Hepatocyte (in vitro differentiated cells): ENCODE measurements at regions not wholly inside any gene's neighbourhood (a gene's known extent, or its start where the extent isn't known, plus 50 kb on each side); places are given as distances from the start of the nearest gene placed in this dataset.

Source experiments
- DNase-seq: peaks from one replicate; pipeline ENCODE4 v3.0.0-alpha.2; 2016; ENCODE audit warnings: low spot score
- H2AFZ ChIP-seq: fragments of 200-600 bp; sonication (generic); 2 replicates; pipeline ENCODE4 v1.6.0; 2016; ENCODE audit warnings: antibody characterized with exemption, mild to moderate bottlenecking
- H3K27ac ChIP-seq: fragments of 200-600 bp; sonication (generic); 2 replicates; pipeline ENCODE4 v1.5.1; 2016; ENCODE audit warnings: mild to moderate bottlenecking
- H3K27me3 ChIP-seq: fragments of 200-600 bp; sonication (generic); 2 replicates; pipeline ENCODE4 v1.6.1; 2016
- H3K36me3 ChIP-seq: fragments of 200-600 bp; sonication (generic); replicated peaks from 2 replicates; pipeline ENCODE4 v1.5.1; 2016; ENCODE audit warnings: low read depth; ENCODE audit not compliant: insufficient read depth
- H3K4me1 ChIP-seq: fragments of 200-600 bp; sonication (generic); 2 replicates; pipeline ENCODE4 v1.5.1; 2016; ENCODE audit warnings: mild to moderate bottlenecking, moderate library complexity; ENCODE audit not compliant: insufficient read depth
- H3K4me2 ChIP-seq: fragments of 200-600 bp; sonication (generic); 2 replicates; pipeline ENCODE4 v1.6.0; 2016
- H3K4me3 ChIP-seq: fragments of 200-600 bp; sonication (generic); 2 replicates; pipeline ENCODE4 v1.5.1; 2016; ENCODE audit warnings: mild to moderate bottlenecking
- H3K79me2 ChIP-seq: fragments of 200-600 bp; sonication (generic); 2 replicates; pipeline ENCODE4 v1.6.0; 2017; ENCODE audit warnings: mild to moderate bottlenecking
- H3K9me2 ChIP-seq: fragments of 200-600 bp; sonication (generic); replicated peaks from 2 replicates; pipeline ENCODE4 v1.6.0; 2017; ENCODE audit warnings: mild to moderate bottlenecking; ENCODE audit not compliant: insufficient read depth
- H3K9me3 ChIP-seq: fragments of 200-600 bp; sonication (generic); 2 replicates; pipeline ENCODE4 v1.5.1; 2016; ENCODE audit warnings: low read depth, mild to moderate bottlenecking
- H4K20me1 ChIP-seq: fragments of 200-600 bp; sonication (generic); 2 replicates; pipeline ENCODE4 v1.6.0; 2016; ENCODE audit warnings: mild to moderate bottlenecking; ENCODE audit not compliant: insufficient read depth, poor library complexity, severe bottlenecking
- EZH2 ChIP-seq: fragments of 200-600 bp; sonication (generic); IDR thresholded peaks from 2 replicates; pipeline ENCODE4 v1.6.1; 2016; ENCODE audit warnings: antibody characterized with exemption, mild to moderate bottlenecking, borderline replicate concordance
- EZH2phosphoT487 ChIP-seq: fragments of 200-600 bp; sonication (generic); IDR thresholded peaks from one replicate; pipeline ENCODE4 v1.6.1; 2018; ENCODE audit warnings: antibody characterized with exemption, mild to moderate bottlenecking, low read depth, moderate library complexity; ENCODE audit not compliant: unreplicated experiment, severe bottlenecking
- WGBS: methylation state at CpG from one replicate; pipeline ENCODE4 v1.1.6; 2016; ENCODE audit warnings: low lambda C conversion rate; ENCODE audit errors: missing lambda C conversion rate; 5-methylcytosine and 5-hydroxymethylcytosine counted together
- TF ChIP-seq, protein P1 (sequence below): fragments of 200-600 bp; sonication (generic); IDR thresholded peaks from 2 replicates; pipeline ENCODE4 v1.5.1; 2016; ENCODE audit warnings: antibody characterized with exemption, mild to moderate bottlenecking; ENCODE audit not compliant: poor library complexity

DNA sequence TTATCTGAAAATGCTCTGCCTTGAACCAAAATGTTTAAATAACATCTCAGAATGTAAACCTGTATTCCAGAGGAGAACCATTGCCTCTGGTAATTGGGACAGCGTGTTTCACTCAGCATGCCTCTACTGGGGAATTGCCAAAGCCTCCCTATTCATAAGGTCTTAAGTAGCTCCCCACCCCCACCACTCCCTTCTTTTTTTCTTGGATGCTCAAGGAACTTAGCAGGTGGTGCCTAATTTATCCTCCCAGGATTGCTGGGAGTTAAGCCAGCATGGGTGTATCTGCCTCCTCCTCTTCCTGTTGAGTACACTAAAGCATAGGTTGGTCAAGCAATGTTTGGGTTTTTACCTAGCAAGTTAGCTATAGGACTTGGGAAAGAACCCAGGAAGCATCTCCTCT lies 220.2 kb downstream of the DMAC1 start:
- H3K79me2 ChIP-seq: no peaks in the 10 kb centered on the region
- no peak overlapping the region for H3K4me3 ChIP-seq
- H4K20me1 ChIP-seq: no peaks in the 10 kb centered on the region
- H3K36me3 ChIP-seq: no peaks in the 10 kb centered on the region
- WGBS: 88% methylated on average over 1 of the region's 1 CpG
- TF ChIP-seq EZH2phosphoT487 (no peak), EZH2 (no peak)
- TF ChIP-seq, protein P1, sequence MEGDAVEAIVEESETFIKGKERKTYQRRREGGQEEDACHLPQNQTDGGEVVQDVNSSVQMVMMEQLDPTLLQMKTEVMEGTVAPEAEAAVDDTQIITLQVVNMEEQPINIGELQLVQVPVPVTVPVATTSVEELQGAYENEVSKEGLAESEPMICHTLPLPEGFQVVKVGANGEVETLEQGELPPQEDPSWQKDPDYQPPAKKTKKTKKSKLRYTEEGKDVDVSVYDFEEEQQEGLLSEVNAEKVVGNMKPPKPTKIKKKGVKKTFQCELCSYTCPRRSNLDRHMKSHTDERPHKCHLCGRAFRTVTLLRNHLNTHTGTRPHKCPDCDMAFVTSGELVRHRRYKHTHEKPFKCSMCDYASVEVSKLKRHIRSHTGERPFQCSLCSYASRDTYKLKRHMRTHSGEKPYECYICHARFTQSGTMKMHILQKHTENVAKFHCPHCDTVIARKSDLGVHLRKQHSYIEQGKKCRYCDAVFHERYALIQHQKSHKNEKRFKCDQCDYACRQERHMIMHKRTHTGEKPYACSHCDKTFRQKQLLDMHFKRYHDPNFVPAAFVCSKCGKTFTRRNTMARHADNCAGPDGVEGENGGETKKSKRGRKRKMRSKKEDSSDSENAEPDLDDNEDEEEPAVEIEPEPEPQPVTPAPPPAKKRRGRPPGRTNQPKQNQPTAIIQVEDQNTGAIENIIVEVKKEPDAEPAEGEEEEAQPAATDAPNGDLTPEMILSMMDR: no peak
- H3K4me1 ChIP-seq: no peaks in the 10 kb centered on the region
- H3K27me3 ChIP-seq: no peaks in the 10 kb centered on the region
- no peak for DNase-seq
- no peaks in the 10 kb centered on the region for H3K9me3 ChIP-seq
- H3K9me2 ChIP-seq: no peaks in the 10 kb centered on the region
- H3K4me2 ChIP-seq: no peak overlapping the region
- H3K27ac ChIP-seq: no peak overlapping the region
- no peak overlapping the region for H2AFZ ChIP-seq

DNA sequence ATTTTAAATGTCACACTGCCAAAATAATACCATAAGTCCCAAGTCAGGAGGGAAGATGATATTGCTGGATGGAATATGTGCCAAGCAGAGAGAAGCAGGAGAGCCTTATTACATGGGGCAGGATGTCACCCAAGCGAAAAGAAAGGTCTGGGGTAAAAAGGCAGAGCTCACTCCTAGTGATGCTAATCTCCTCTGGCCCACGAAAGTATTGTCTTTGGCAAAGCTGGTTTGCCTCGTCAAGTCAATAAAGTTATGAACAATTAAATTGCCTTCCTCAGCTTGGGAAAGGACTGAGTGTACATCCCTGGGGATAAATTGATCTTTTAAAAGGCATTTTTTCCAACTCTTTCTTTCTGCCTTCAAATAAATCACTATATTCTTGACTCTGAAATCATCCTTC lies 220.6 kb downstream of the DMAC1 start:
- WGBS: 70% methylated on average over 3 of the region's 3 CpGs
- no peak for DNase-seq

DNA sequence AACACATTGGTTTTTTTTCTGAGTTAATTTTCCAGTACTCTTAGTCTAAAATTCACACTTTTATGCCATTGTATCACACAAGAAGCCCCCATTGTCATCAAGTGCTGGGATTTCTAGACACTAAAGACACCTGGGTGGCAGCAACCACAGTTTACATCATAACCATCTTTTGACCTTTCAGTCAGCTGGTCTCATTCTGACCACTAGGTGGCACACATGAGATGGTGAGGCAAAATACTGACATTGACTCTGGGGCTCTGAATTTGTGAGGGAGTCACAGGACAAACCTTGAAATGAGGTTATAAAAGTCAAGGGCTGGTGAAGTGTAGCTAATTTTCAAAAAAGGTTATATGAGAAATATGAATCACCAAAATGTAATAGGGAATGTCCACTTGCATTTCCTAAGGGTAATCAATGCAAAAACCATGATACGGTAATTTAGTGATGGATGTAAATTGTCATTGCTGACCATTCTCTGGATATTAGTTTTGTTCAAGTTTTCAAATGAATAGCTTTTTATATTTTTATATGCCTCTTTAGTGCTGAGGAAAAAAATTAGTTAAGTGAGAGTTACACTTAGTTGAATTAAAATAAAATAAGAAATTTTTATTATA lies 229.4 kb downstream of the DMAC1 start:
- Histone ChIP-seq H3K79me2 (no peaks in the 10 kb centered on the region), H3K4me2 (no peak overlapping the region), H4K20me1 (no peaks in the 10 kb centered on the region), H3K27me3 (no peaks in the 10 kb centered on the region), H3K9me2 (no peaks in the 10 kb centered on the region), H3K9me3 (no peaks in the 10 kb centered on the region), H3K36me3 (no peaks in the 10 kb centered on the region), H3K4me3 (no peak overlapping the region), H3K4me1 (no peaks in the 10 kb centered on the region), H3K27ac (no peak overlapping the region), H2AFZ (no peak overlapping the region)
- WGBS: 97% methylated on average over 1 of the region's 1 CpG
- TF ChIP-seq EZH2phosphoT487 (no peak), EZH2 (no peak)
- TF ChIP-seq, protein P1: peak; percentile 75
- peak; percentile 69 for DNase-seq

More for the DNA sequence above, 220.6 kb downstream of the DMAC1 start:
- no peaks in the 10 kb centered on the region for H4K20me1 ChIP-seq
- no peak overlapping the region for H3K4me3 ChIP-seq
- H3K27ac ChIP-seq: no peak overlapping the region
- no peaks in the 10 kb centered on the region for H3K9me3 ChIP-seq
- H3K79me2 ChIP-seq: no peaks in the 10 kb centered on the region
- TF ChIP-seq, protein P1: no peak
- TF ChIP-seq EZH2 (no peak), EZH2phosphoT487 (no peak)
- no peaks in the 10 kb centered on the region for H3K4me1 ChIP-seq
- no peak overlapping the region for H2AFZ ChIP-seq
- H3K9me2 ChIP-seq: no peaks in the 10 kb centered on the region
- no peaks in the 10 kb centered on the region for H3K27me3 ChIP-seq
- H3K36me3 ChIP-seq: no peaks in the 10 kb centered on the region
- H3K4me2 ChIP-seq: no peak overlapping the region

DNA sequence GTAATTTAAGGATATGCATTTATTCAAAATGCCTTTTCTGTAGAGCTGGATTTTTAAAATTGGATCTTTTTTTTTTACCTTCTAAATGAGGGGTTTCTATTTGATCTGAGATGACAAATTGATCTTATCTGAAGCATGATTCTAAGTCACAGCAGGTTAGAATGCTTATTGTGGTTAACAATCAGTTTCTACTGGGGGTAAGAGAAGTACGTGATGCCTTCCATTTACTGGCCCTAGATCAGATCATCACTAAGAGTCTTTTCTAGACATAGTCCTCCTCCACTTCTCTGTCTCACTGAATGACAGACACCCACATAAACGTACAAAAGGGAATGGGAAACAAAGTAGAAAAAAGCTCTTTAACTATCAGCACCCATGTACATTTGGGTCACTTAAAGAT lies 231.9 kb downstream of the DMAC1 start:
- TF ChIP-seq, protein P1: no peak
- TF ChIP-seq EZH2phosphoT487 (no peak), EZH2 (no peak)
- no peaks in the 10 kb centered on the region for H3K36me3 ChIP-seq
- 88% methylated on average over 2 of the region's 2 CpGs for WGBS
- no peak overlapping the region for H3K4me2 ChIP-seq
- H3K4me1 ChIP-seq: no peaks in the 10 kb centered on the region
- H3K4me3 ChIP-seq: no peak overlapping the region
- no peaks in the 10 kb centered on the region for H3K27me3 ChIP-seq
- no peaks in the 10 kb centered on the region for H3K9me2 ChIP-seq
- no peaks in the 10 kb centered on the region for H3K79me2 ChIP-seq
- no peak overlapping the region for H3K27ac ChIP-seq
- H2AFZ ChIP-seq: no peak overlapping the region
- H4K20me1 ChIP-seq: no peaks in the 10 kb centered on the region
- no peak for DNase-seq
- no peaks in the 10 kb centered on the region for H3K9me3 ChIP-seq
